SK-N-SH (cell line): ENCODE measurements at regions not wholly inside any gene's neighbourhood (a gene's known extent, or its start where the extent isn't known, plus 50 kb on each side); places are given as distances from the start of the nearest gene placed in this dataset.

Source experiments
- CTCF ChIP-seq: fragments of 200-600 bp; sonication (generic); IDR thresholded peaks from 2 replicates; pipeline ENCODE4 v1.6.1; 2017; ENCODE audit warnings: antibody characterized with exemption, mild to moderate bottlenecking, moderate library complexity
- EP300 ChIP-seq, 2 experiments: IDR thresholded peaks; 2 replicates each; pipeline versions ENCODE4 v1.4.0 to v1.6.1; 2012; ENCODE audit warnings: borderline replicate concordance in 1 of 2, low read depth in 1 of 2, low read length in 1 of 2
- JUND ChIP-seq: IDR thresholded peaks from 2 replicates; pipeline ENCODE4 v1.4.0; 2012
- RFX5 ChIP-seq: IDR thresholded peaks from 2 replicates; pipeline ENCODE4 v1.6.1; 2012; ENCODE audit warnings: mild to moderate bottlenecking, improper control_type of control experiment, low read length
- TEAD4 ChIP-seq: IDR thresholded peaks from 2 replicates; pipeline ENCODE4 v1.4.0; 2012; ENCODE audit warnings: mild to moderate bottlenecking, borderline replicate concordance; ENCODE audit not compliant: insufficient read depth

DNA sequence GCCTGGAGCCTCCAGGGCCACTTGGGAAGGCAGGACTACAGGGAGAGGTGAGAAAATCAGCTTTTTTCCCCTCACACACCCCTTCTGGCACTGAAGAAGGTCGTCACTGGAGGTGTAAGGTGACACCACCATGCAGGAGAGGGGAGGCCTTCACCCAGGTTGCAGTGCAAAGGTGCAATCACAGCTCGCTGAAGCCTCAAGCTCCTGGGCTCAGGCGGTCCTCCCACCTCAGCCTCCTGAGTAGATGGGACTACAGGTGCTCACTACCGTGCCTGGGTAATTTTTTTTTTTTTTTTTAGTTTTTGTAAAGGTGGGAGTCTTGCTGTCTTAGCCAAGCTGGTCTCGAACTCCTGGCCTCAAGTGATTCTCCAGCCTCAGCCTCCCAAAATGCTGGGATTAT is 93.6 kb downstream of the TNFAIP2 start:
- TF ChIP-seq CTCF (no peak), TEAD4 (no peak), EP300 (IDR thresholded peaks at IDR 0.05; ENCODE audit: borderline replicate concordance in 1 of 2, low read depth in 1 of 2, low read length in 1 of 2) (no peak), JUND (no peak), RFX5 (no peak)
